Lower leg skin (tissue), 4 donors: ENCODE measurements at regions not wholly inside any gene's neighbourhood (a gene's known extent, or its start where the extent isn't known, plus 50 kb on each side); places are given as distances from the start of the nearest gene placed in this dataset.

Experiments
- DNase-seq, 2 donors: peaks; one replicate each; pipeline ENCODE4 v3.0.0-alpha.2; 2019; ENCODE audit warnings: low spot score in 2 of 2
- H3K4me3 ChIP-seq: fragments of 200-600 bp; sonication (generic); 2 replicates; pipeline ENCODE4 v1.5.1; 2017; ENCODE audit warnings: mild to moderate bottlenecking, low read depth; ENCODE audit not compliant: poor library complexity, severe bottlenecking
- CTCF ChIP-seq, 3 donors: fragments of 450-650 bp; IDR thresholded peaks; one replicate each; pipeline ENCODE4 v1.5.1; 2016; ENCODE audit warnings: antibody characterized with exemption in 3 of 3, mild to moderate bottlenecking in 3 of 3, moderate library complexity in 2 of 3
- POLR2A ChIP-seq, 2 donors: fragments of 450-650 bp; IDR thresholded peaks; one replicate each; pipeline ENCODE4 v1.6.1; 2016 to 2017; ENCODE audit warnings: antibody characterized with exemption in 2 of 2, mild to moderate bottlenecking in 1 of 2, moderate library complexity in 1 of 2
- WGBS, 2 donors: methylation state at CpG; one replicate each; pipeline ENCODE4 v1.1.5; 2018; 5-methylcytosine and 5-hydroxymethylcytosine counted together
- intact Hi-C: fragments of 100-400 bp; cut with DNase I; formaldehyde crosslinking; loops from one replicate; pipeline ENCODE4 v1.15.0; 2023; ENCODE audit warnings: low total_unique reads

- TF ChIP-seq CTCF (IDR thresholded peaks at IDR 0.05) (no peak), POLR2A (IDR thresholded peaks at IDR 0.05) (no peak)
- 29 to 36% methylated on average over 15 of the region's 15 CpGs for WGBS, 2 donors
- intact Hi-C loops: no loop called here
- peak; percentile 87 to 96 for DNase-seq
- no peak overlapping the region for H3K4me3 ChIP-seq
Observed at GRCh38 chr10:3500408-3500856, 284.6 kb downstream of the KLF6 start.

- no peak for DNase-seq
- no peak overlapping the region for H3K4me3 ChIP-seq
- TF ChIP-seq CTCF (IDR thresholded peaks at IDR 0.05) (no peak), POLR2A (IDR thresholded peaks at IDR 0.05) (no peak)
- 68 to 77% methylated on average over 4 of the region's 4 CpGs for WGBS, 2 donors
- intact Hi-C loops: no loop called here
Observed at GRCh38 chr10:3499120-3499519, 285.9 kb downstream of the KLF6 start.

- no peak for DNase-seq
- intact Hi-C loops: no loop called here
- TF ChIP-seq CTCF (IDR thresholded peaks at IDR 0.05): no peak
- no peak for TF ChIP-seq POLR2A (IDR thresholded peaks at IDR 0.05)
- WGBS, 2 donors: 92% methylated on average over 7 of the region's 7 CpGs
- H3K4me3 ChIP-seq: no peak overlapping the region
Observed at GRCh38 chr10:3497581-3497980, 287.4 kb downstream of the KLF6 start.

GRCh38 chr10:3496138-3496537 lies 288.9 kb downstream of the KLF6 start:
- TF ChIP-seq POLR2A (IDR thresholded peaks at IDR 0.05): no peak
- TF ChIP-seq CTCF (IDR thresholded peaks at IDR 0.05): no peak
- intact Hi-C loops: no loop called here
- no peak for DNase-seq
- no peak overlapping the region for H3K4me3 ChIP-seq
- WGBS, 2 donors: 78 to 84% methylated on average over 7 of the region's 7 CpGs

GRCh38 chr10:3495281-3495680 lies 289.7 kb downstream of the KLF6 start:
- WGBS, 2 donors: 62 to 63% methylated on average over 6 of the region's 6 CpGs
- DNase-seq: no peak
- no peak for TF ChIP-seq CTCF (IDR thresholded peaks at IDR 0.05)
- no peak for TF ChIP-seq POLR2A (IDR thresholded peaks at IDR 0.05)
- intact Hi-C loops: no loop called here
- H3K4me3 ChIP-seq: no peak overlapping the region

GRCh38 chr10:3494838-3495230 lies 290.2 kb downstream of the KLF6 start:
- intact Hi-C loops: no loop called here
- no peak overlapping the region for H3K4me3 ChIP-seq
- WGBS, 2 donors: 83 to 91% methylated on average over 11 of the region's 11 CpGs

More at GRCh38 chr10:3494838-3495230, 290.2 kb downstream of the KLF6 start:
- no peak for DNase-seq
- TF ChIP-seq CTCF (IDR thresholded peaks at IDR 0.05) (no peak), POLR2A (IDR thresholded peaks at IDR 0.05) (no peak)
